Liver (tissue), 8 donors: ENCODE measurements at regions not wholly inside any gene's neighbourhood (a gene's known extent, or its start where the extent isn't known, plus 50 kb on each side); places are given as distances from the start of the nearest gene placed in this dataset.

Experiments
- DNase-seq: peaks from one replicate; pipeline ENCODE4 v3.0.0-alpha.2; 2017; ENCODE audit warnings: low spot score
- H3K27ac ChIP-seq, 2 donors: one replicate each; pipeline ENCODE4 v1.7.0; 2013; ENCODE audit warnings: inconsistent platforms in 2 of 2, low read length in 2 of 2, control low read depth in 1 of 2, low read depth in 1 of 2, mild to moderate bottlenecking in 1 of 2
- H3K27me3 ChIP-seq, 4 donors: one replicate each; pipeline versions ENCODE4 v1.6.1 to v1.7.0; 2013; ENCODE audit warnings: low read length in 3 of 4, inconsistent platforms in 1 of 4, mild to moderate bottlenecking in 1 of 4, moderate library complexity in 1 of 4; ENCODE audit not compliant: control insufficient read depth in 4 of 4, insufficient read depth in 4 of 4
- H3K36me3 ChIP-seq, 4 donors: one replicate each; pipeline versions ENCODE4 v1.6.1 to v1.7.0; 2013; ENCODE audit warnings: low read length in 3 of 4, mild to moderate bottlenecking in 3 of 4, low read depth in 1 of 4, moderate library complexity in 1 of 4; ENCODE audit not compliant: control insufficient read depth in 4 of 4, insufficient read depth in 3 of 4
- H3K4me1 ChIP-seq, 4 donors: one replicate each; pipeline versions ENCODE4 v1.6.1 to v1.7.0; 2013; ENCODE audit warnings: low read length in 3 of 4, mild to moderate bottlenecking in 3 of 4, moderate library complexity in 1 of 4; ENCODE audit not compliant: control insufficient read depth in 4 of 4, insufficient read depth in 4 of 4
- H3K4me3 ChIP-seq, 3 donors: one replicate each; pipeline versions ENCODE4 v1.6.1 to v1.7.0; 2013; ENCODE audit warnings: low read length in 3 of 3, control low read depth in 1 of 3, low read depth in 1 of 3, mild to moderate bottlenecking in 1 of 3
- H3K9ac ChIP-seq, 2 donors: one replicate each; pipeline ENCODE4 v1.7.0; 2013; ENCODE audit warnings: low read length in 2 of 2, mild to moderate bottlenecking in 2 of 2, moderate library complexity in 2 of 2, control low read depth in 1 of 2, low read depth in 1 of 2
- H3K9me3 ChIP-seq, 4 donors: one replicate each; pipeline versions ENCODE4 v1.6.1 to v1.7.0; 2013; ENCODE audit warnings: low read length in 3 of 4; ENCODE audit not compliant: control insufficient read depth in 4 of 4
- ATF3 ChIP-seq: IDR thresholded peaks from 2 replicates; pipeline ENCODE4 v1.6.1; 2016; ENCODE audit warnings: antibody characterized with exemption
- CTCF ChIP-seq: fragments of 150-350 bp; IDR thresholded peaks from 2 replicates; pipeline ENCODE4 v1.5.1; 2017; ENCODE audit warnings: improper control_type of control experiment, low read depth, low read length; ENCODE audit not compliant: missing input control
- EGR1 ChIP-seq, 2 donors: IDR thresholded peaks; 2 replicates each; pipeline ENCODE4 v1.6.1; 2016 to 2018; ENCODE audit warnings: antibody characterized with exemption in 2 of 2, low read depth in 2 of 2
- FOXA1 ChIP-seq: IDR thresholded peaks from 2 replicates; pipeline ENCODE4 v1.6.1; 2016; ENCODE audit warnings: antibody characterized with exemption
- FOXA2 ChIP-seq: IDR thresholded peaks from 2 replicates; pipeline ENCODE4 v1.6.1; 2016; ENCODE audit warnings: antibody characterized with exemption
- GABPA ChIP-seq, 2 donors: IDR thresholded peaks in 1 of 2; conservative IDR thresholded peaks in 1 of 2; 2 replicates each; pipeline ENCODE4 v1.6.1; 2016; ENCODE audit warnings: antibody characterized with exemption in 2 of 2, mild to moderate bottlenecking in 1 of 2, moderate library complexity in 1 of 2
- HNF4A ChIP-seq, 2 donors: conservative IDR thresholded peaks; 2 replicates each; pipeline ENCODE4 v1.6.1; 2016; ENCODE audit warnings: antibody characterized with exemption in 2 of 2, mild to moderate bottlenecking in 2 of 2
- HNF4G ChIP-seq: IDR thresholded peaks from 2 replicates; pipeline ENCODE4 v1.6.1; 2016; ENCODE audit warnings: antibody characterized with exemption
- JUND ChIP-seq, 2 donors: IDR thresholded peaks; 2 replicates each; pipeline ENCODE4 v1.6.1; 2016; ENCODE audit warnings: antibody characterized with exemption in 2 of 2
- MAX ChIP-seq: IDR thresholded peaks from 2 replicates; pipeline ENCODE4 v1.6.1; 2016; ENCODE audit warnings: antibody characterized with exemption
- NR2F2 ChIP-seq: IDR thresholded peaks from 2 replicates; pipeline ENCODE4 v1.6.1; 2016; ENCODE audit warnings: antibody characterized with exemption
- RAD21 ChIP-seq, 2 donors: IDR thresholded peaks; 2 replicates each; pipeline ENCODE4 v1.6.1; 2016; ENCODE audit warnings: antibody characterized with exemption in 2 of 2, mild to moderate bottlenecking in 2 of 2
- REST ChIP-seq: IDR thresholded peaks from 2 replicates; pipeline ENCODE4 v1.6.1; 2016; ENCODE audit warnings: antibody characterized with exemption, mild to moderate bottlenecking
- RXRA ChIP-seq, 2 donors: IDR thresholded peaks; 2 replicates each; pipeline ENCODE4 v1.6.1; 2017 to 2018; ENCODE audit warnings: antibody characterized with exemption in 2 of 2, mild to moderate bottlenecking in 1 of 2
- SP1 ChIP-seq: IDR thresholded peaks from 2 replicates; pipeline ENCODE4 v1.6.1; 2018; ENCODE audit warnings: antibody characterized with exemption, mild to moderate bottlenecking
- TAF1 ChIP-seq: conservative IDR thresholded peaks from 2 replicates; pipeline ENCODE4 v1.6.1; 2016; ENCODE audit warnings: antibody characterized with exemption, mild to moderate bottlenecking
- YY1 ChIP-seq: IDR thresholded peaks from 2 replicates; pipeline ENCODE4 v1.6.1; 2016; ENCODE audit warnings: antibody characterized with exemption, mild to moderate bottlenecking
- ZBTB33 ChIP-seq: IDR thresholded peaks from 2 replicates; pipeline ENCODE4 v1.6.1; 2016; ENCODE audit warnings: antibody characterized with exemption
- WGBS: extraction: QIAGEN DNeasy Blood & Tissue Kit; methylation state at CpG from one replicate; pipeline ENCODE4 v1.1.7; 2013; 5-methylcytosine and 5-hydroxymethylcytosine counted together
- donor health status: healthy.
- donor health status: healthy.
- donor health status: healthy.
- donor health status: healthy.
- donor health status: healthy.

GRCh38 chr10:84854439-84854838, 526.0 kb downstream of the CCSER2 start (continued):
- TF ChIP-seq REST, result no peak
- TF ChIP-seq JUND (IDR thresholded peaks at IDR 0.05), result no peak
- no peak for TF ChIP-seq FOXA1
- TF ChIP-seq YY1, result no peak
- no peak for TF ChIP-seq MAX
- TF ChIP-seq NR2F2, result no peak
- TF ChIP-seq EGR1 (IDR thresholded peaks at IDR 0.05; ENCODE audit: low read depth in 2 of 2), result no peak

- 41% methylated on average over 4 of the region's 4 CpGs for whole genome bisulfite sequencing
- DNase-seq, result no peak
- Histone ChIP-seq H3K27ac (peak overlapping the region in 1 of 2 donors; percentile 59), H3K4me1 (peaks cover 0 to 10% (median 6%) of the 10 kb centered on the region in 4 donors), H3K4me3 (peak overlapping the region in 1 of 3 donors; percentile 16), H3K9me3 (peaks cover 0 to 2% (median under 1%) of the 10 kb centered on the region in 4 donors), H3K36me3 (no peaks in the 10 kb centered on the region), H3K9ac (no peak overlapping the region), H3K27me3 (no peaks in the 10 kb centered on the region)
- TF ChIP-seq CTCF, result no peak
- peak; percentile 94 for TF ChIP-seq YY1
- TF ChIP-seq FOXA2, result no peak
- peak in 1 of 2 donors; percentile 17 for TF ChIP-seq JUND (IDR thresholded peaks at IDR 0.05)
- TF ChIP-seq ZBTB33, result no peak
- peak; percentile 74 to 80 for TF ChIP-seq HNF4A (conservative IDR thresholded peaks at IDR 0.05)
- TF ChIP-seq HNF4G, result no peak
- peak; percentile 40 for TF ChIP-seq REST
- no peak for TF ChIP-seq ATF3
- peak; percentile 60 for TF ChIP-seq SP1
- TF ChIP-seq RAD21 (IDR thresholded peaks at IDR 0.05), result peak in 1 of 2 donors; percentile 10
- TF ChIP-seq TAF1, result no peak
- TF ChIP-seq MAX, result peak; percentile 27
- TF ChIP-seq RXRA (IDR thresholded peaks at IDR 0.05), result peak; percentile 47 to 82
- no peak for TF ChIP-seq NR2F2
- no peak for TF ChIP-seq EGR1 (IDR thresholded peaks at IDR 0.05; ENCODE audit: low read depth in 2 of 2)
- TF ChIP-seq GABPA (IDR thresholded peaks at IDR 0.05 in 1 of 2, conservative IDR thresholded peaks at IDR 0.05 in 1 of 2), result no peak
- TF ChIP-seq FOXA1, result peak; percentile 11
These were observed 532.5 kb downstream of the CCSER2 start for GRCh38 chr10:84860855-84861254.
